ENCODE measurements at regions not wholly inside any gene's neighbourhood (a gene's known extent, or its start where the extent isn't known, plus 50 kb on each side); places are given as distances from the start of the nearest gene placed in this dataset.

DNA sequence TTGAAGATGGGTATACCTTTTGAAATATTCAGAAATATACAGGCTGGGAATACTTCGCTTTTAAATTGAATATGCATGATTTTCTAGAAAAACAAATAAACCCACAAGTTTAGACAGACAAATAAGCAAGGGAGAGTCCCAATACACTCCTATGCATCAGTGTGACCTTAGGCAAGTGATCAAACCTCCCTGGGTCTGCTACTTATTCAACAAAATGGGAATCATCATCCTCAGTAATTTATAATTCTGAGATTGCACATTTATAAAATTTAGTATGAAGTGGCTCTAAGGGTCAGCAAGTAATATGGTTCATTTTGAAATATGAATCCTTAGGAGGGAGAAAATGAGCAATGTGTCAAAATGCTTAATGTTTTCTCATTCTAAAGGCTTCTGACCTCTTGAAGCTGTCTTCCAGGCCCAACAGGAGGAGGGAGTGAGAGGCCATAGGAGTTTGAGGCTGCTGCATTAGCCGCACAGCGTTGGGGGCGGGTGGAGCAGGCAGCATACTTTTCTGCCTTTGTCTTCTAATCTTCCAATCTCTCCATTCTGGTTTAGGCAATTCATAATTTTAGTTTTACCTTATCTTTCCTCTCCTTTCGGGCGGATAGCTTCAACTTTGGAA lies 155.1 kb downstream of the TRIB2 start (continued):
- no peak for TF ChIP-seq NANOG (IDR thresholded peaks at IDR 0.05; ENCODE audit: borderline replicate concordance)
- TF ChIP-seq EZH2 (IDR thresholded peaks at IDR 0.05; ENCODE audit: low read depth, unreplicated experiment), result no peak
- no peak for TF ChIP-seq ZNF331 (CRISPR knock-in tag; IDR thresholded peaks at IDR 0.05; ENCODE audit: low read depth)
- TF ChIP-seq, protein P1, sequence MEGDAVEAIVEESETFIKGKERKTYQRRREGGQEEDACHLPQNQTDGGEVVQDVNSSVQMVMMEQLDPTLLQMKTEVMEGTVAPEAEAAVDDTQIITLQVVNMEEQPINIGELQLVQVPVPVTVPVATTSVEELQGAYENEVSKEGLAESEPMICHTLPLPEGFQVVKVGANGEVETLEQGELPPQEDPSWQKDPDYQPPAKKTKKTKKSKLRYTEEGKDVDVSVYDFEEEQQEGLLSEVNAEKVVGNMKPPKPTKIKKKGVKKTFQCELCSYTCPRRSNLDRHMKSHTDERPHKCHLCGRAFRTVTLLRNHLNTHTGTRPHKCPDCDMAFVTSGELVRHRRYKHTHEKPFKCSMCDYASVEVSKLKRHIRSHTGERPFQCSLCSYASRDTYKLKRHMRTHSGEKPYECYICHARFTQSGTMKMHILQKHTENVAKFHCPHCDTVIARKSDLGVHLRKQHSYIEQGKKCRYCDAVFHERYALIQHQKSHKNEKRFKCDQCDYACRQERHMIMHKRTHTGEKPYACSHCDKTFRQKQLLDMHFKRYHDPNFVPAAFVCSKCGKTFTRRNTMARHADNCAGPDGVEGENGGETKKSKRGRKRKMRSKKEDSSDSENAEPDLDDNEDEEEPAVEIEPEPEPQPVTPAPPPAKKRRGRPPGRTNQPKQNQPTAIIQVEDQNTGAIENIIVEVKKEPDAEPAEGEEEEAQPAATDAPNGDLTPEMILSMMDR (conservative IDR thresholded peaks at IDR 0.05; ENCODE audit: low read depth in 2 of 2), result no peak

DNA sequence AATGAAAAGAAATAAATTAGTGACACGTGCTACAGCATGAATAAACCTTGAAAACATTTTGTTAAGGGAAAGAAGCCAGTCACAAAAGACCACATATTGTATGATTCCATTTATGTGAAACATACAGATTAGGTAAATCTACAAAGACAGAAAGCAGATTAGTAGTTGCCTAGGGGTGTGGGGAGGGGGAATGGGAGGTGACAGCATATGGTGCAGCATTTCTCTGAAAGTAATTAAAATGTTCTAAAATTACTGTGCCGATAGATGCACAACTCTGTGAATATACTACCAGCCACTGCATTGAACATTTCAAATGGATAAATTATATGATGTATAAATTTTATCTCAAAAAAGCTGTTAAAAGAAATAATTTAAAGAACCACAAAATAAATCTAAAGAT lies 161.0 kb downstream of the TRIB2 start:
- H3K27me3 ChIP-seq (ENCODE audit: insufficient read depth), result no peaks in the 10 kb centered on the region
- H3K4me2 ChIP-seq, result no peak overlapping the region
- TF ChIP-seq POLR2AphosphoS5 (IDR thresholded peaks at IDR 0.05; ENCODE audit: low read depth) (no peak), JUNB (IDR thresholded peaks at IDR 0.05; ENCODE audit: unreplicated experiment) (no peak)
- H3K4me1 ChIP-seq (ENCODE audit: insufficient read depth), result no peaks in the 10 kb centered on the region
- H3K79me2 ChIP-seq (replicated peaks; ENCODE audit: insufficient read depth), result no peaks in the 10 kb centered on the region
- no peak for DNase-seq (ENCODE audit: low spot score)
- Mint-ChIP-seq H3K27me3 (ENCODE audit: insufficient read depth, low read depth, poor library complexity) (no peaks in the 10 kb centered on the region), H3K27ac (no peak overlapping the region), H3K9me3 (no peaks in the 10 kb centered on the region), H3K36me3 (ENCODE audit: low read depth) (no peaks in the 10 kb centered on the region), H3K4me3 (no peak overlapping the region), H3K4me1 (no peaks in the 10 kb centered on the region)
- no peak for ATAC-seq
- no peak overlapping the region for H3K27ac ChIP-seq (ENCODE audit: low read depth)
- no peaks in the 10 kb centered on the region for H3F3A ChIP-seq (replicated peaks; ENCODE audit: low read depth)
- no peaks in the 10 kb centered on the region for H3K36me3 ChIP-seq (ENCODE audit: insufficient read depth)
- H3K9me2 ChIP-seq (ENCODE audit: insufficient read depth), result no peaks in the 10 kb centered on the region
- no peak overlapping the region for H3K4me3 ChIP-seq
- no peaks in the 10 kb centered on the region for H4K20me1 ChIP-seq (replicated peaks; ENCODE audit: insufficient read depth)
- H2AFZ ChIP-seq, result no peak overlapping the region

DNA sequence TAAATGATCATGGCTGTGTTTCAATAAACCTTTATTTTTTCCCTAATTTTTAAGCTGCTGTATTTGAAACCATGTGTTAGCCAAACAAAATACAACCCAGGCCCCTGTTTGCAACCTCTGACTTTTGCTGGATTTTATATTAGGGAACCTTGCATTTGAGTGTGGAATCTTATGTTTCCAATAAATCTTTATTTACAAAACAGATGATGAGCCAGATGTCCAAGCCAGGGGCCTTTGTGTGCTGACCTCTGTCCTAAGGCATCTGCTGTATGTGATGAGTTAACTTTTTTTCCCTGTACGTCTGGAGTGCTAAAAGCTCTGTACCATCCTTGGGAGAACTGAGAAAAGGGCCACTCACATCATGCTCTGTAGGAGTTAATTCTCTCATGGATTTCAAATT lies 162.9 kb downstream of the TRIB2 start:
- H3K27ac Mint-ChIP-seq, result no peak overlapping the region
- no peaks in the 10 kb centered on the region for H3K27me3 ChIP-seq (ENCODE audit: insufficient read depth)
- ATAC-seq (no peak), DNase-seq (ENCODE audit: low spot score) (no peak)
- H4K20me1 ChIP-seq (replicated peaks; ENCODE audit: insufficient read depth), result no peaks in the 10 kb centered on the region
- no peak overlapping the region for H3K4me3 Mint-ChIP-seq
- H3K4me1 ChIP-seq (ENCODE audit: insufficient read depth), result no peaks in the 10 kb centered on the region
- H3K4me2 ChIP-seq, result no peak overlapping the region
- H2AFZ ChIP-seq, result no peak overlapping the region
- no peaks in the 10 kb centered on the region for H3K79me2 ChIP-seq (replicated peaks; ENCODE audit: insufficient read depth)
- H3K36me3 ChIP-seq (ENCODE audit: insufficient read depth), result no peaks in the 10 kb centered on the region
- no peaks in the 10 kb centered on the region for H3F3A ChIP-seq (replicated peaks; ENCODE audit: low read depth)
- no peak overlapping the region for H3K27ac ChIP-seq (ENCODE audit: low read depth)
- H3K36me3 Mint-ChIP-seq (ENCODE audit: low read depth), result no peaks in the 10 kb centered on the region
- H3K4me1 Mint-ChIP-seq, result no peaks in the 10 kb centered on the region
- no peaks in the 10 kb centered on the region; the same call in 1 of the 2 replicates for H3K9me2 ChIP-seq (ENCODE audit: insufficient read depth)
- no peaks in the 10 kb centered on the region for H3K9me3 Mint-ChIP-seq
- no peak overlapping the region for H3K4me3 ChIP-seq
- no peaks in the 10 kb centered on the region for H3K27me3 Mint-ChIP-seq (ENCODE audit: insufficient read depth, low read depth, poor library complexity)
- TF ChIP-seq POLR2AphosphoS5 (IDR thresholded peaks at IDR 0.05; ENCODE audit: low read depth) (no peak), EZH2phosphoT487 (IDR thresholded peaks at IDR 0.05; ENCODE audit: unreplicated experiment) (no peak), STAT1 (IDR thresholded peaks at IDR 0.05; ENCODE audit: unreplicated experiment) (no peak), EZH2 (IDR thresholded peaks at IDR 0.05; ENCODE audit: low read depth, unreplicated experiment) (no peak), NANOG (IDR thresholded peaks at IDR 0.05; ENCODE audit: borderline replicate concordance) (no peak), ZNF114 (CRISPR knock-in tag; IDR thresholded peaks at IDR 0.05) (no peak), ZNF331 (CRISPR knock-in tag; IDR thresholded peaks at IDR 0.05; ENCODE audit: low read depth) (no peak), JUNB (IDR thresholded peaks at IDR 0.05; ENCODE audit: unreplicated experiment) (no peak)
- TF ChIP-seq, protein P2, sequence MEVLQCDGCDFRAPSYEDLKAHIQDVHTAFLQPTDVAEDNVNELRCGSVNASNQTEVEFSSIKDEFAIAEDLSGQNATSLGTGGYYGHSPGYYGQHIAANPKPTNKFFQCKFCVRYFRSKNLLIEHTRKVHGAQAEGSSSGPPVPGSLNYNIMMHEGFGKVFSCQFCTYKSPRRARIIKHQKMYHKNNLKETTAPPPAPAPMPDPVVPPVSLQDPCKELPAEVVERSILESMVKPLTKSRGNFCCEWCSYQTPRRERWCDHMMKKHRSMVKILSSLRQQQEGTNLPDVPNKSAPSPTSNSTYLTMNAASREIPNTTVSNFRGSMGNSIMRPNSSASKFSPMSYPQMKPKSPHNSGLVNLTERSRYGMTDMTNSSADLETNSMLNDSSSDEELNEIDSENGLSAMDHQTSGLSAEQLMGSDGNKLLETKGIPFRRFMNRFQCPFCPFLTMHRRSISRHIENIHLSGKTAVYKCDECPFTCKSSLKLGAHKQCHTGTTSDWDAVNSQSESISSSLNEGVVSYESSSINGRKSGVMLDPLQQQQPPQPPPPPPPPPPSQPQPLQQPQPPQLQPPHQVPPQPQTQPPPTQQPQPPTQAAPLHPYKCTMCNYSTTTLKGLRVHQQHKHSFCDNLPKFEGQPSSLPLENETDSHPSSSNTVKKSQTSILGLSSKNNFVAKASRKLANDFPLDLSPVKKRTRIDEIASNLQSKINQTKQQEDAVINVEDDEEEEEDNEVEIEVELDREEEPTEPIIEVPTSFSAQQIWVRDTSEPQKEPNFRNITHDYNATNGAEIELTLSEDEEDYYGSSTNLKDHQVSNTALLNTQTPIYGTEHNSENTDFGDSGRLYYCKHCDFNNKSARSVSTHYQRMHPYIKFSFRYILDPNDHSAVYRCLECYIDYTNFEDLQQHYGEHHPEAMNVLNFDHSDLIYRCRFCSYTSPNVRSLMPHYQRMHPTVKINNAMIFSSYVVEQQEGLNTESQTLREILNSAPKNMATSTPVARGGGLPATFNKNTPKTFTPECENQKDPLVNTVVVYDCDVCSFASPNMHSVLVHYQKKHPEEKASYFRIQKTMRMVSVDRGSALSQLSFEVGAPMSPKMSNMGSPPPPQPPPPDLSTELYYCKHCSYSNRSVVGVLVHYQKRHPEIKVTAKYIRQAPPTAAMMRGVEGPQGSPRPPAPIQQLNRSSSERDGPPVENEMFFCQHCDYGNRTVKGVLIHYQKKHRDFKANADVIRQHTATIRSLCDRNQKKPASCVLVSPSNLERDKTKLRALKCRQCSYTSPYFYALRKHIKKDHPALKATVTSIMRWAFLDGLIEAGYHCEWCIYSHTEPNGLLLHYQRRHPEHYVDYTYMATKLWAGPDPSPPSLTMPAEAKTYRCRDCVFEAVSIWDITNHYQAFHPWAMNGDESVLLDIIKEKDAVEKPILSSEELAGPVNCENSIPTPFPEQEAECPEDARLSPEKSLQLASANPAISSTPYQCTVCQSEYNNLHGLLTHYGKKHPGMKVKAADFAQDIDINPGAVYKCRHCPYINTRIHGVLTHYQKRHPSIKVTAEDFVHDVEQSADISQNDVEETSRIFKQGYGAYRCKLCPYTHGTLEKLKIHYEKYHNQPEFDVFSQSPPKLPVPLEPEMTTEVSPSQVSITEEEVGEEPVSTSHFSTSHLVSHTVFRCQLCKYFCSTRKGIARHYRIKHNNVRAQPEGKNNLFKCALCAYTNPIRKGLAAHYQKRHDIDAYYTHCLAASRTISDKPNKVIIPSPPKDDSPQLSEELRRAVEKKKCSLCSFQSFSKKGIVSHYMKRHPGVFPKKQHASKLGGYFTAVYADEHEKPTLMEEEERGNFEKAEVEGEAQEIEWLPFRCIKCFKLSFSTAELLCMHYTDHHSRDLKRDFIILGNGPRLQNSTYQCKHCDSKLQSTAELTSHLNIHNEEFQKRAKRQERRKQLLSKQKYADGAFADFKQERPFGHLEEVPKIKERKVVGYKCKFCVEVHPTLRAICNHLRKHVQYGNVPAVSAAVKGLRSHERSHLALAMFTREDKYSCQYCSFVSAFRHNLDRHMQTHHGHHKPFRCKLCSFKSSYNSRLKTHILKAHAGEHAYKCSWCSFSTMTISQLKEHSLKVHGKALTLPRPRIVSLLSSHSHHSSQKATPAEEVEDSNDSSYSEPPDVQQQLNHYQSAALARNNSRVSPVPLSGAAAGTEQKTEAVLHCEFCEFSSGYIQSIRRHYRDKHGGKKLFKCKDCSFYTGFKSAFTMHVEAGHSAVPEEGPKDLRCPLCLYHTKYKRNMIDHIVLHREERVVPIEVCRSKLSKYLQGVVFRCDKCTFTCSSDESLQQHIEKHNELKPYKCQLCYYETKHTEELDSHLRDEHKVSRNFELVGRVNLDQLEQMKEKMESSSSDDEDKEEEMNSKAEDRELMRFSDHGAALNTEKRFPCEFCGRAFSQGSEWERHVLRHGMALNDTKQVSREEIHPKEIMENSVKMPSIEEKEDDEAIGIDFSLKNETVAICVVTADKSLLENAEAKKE (CRISPR knock-in tag; IDR thresholded peaks at IDR 0.05), result no peak
